NB4 (cell line): ENCODE measurements at regions not wholly inside any gene's neighbourhood (a gene's known extent, or its start where the extent isn't known, plus 50 kb on each side); places are given as distances from the start of the nearest gene placed in this dataset.

Experiments used
- DNase-seq: peaks from one replicate; pipeline ENCODE4 v3.0.0; 2010; ENCODE audit warnings: low read depth
- H3K4me3 ChIP-seq: one replicate; pipeline ENCODE4 v1.5.1; 2011; ENCODE audit warnings: mild to moderate bottlenecking, low read depth, low read length, moderate library complexity
- MYC ChIP-seq: IDR thresholded peaks from 2 replicates; pipeline ENCODE4 v1.6.1; 2011; ENCODE audit warnings: low read depth, low read length
- POLR2A ChIP-seq: IDR thresholded peaks from 2 replicates; pipeline ENCODE4 v1.6.1; 2011; ENCODE audit warnings: mild to moderate bottlenecking; ENCODE audit not compliant: insufficient read length; ENCODE audit errors: extremely low read depth
- TF ChIP-seq, protein P1 (sequence below): IDR thresholded peaks from one replicate; pipeline ENCODE4 v1.5.1; 2012; ENCODE audit warnings: low read depth, low read length
- TF ChIP-seq, protein P2 (sequence below): IDR thresholded peaks from 2 replicates; pipeline ENCODE4 v1.6.1; 2011; ENCODE audit warnings: low read depth, low read length

GRCh38 chr3:10695595-10696285 is 120.3 kb upstream of the SLC6A11 start:
- TF ChIP-seq MYC, result no peak
- TF ChIP-seq, protein P1, sequence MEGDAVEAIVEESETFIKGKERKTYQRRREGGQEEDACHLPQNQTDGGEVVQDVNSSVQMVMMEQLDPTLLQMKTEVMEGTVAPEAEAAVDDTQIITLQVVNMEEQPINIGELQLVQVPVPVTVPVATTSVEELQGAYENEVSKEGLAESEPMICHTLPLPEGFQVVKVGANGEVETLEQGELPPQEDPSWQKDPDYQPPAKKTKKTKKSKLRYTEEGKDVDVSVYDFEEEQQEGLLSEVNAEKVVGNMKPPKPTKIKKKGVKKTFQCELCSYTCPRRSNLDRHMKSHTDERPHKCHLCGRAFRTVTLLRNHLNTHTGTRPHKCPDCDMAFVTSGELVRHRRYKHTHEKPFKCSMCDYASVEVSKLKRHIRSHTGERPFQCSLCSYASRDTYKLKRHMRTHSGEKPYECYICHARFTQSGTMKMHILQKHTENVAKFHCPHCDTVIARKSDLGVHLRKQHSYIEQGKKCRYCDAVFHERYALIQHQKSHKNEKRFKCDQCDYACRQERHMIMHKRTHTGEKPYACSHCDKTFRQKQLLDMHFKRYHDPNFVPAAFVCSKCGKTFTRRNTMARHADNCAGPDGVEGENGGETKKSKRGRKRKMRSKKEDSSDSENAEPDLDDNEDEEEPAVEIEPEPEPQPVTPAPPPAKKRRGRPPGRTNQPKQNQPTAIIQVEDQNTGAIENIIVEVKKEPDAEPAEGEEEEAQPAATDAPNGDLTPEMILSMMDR, result no peak
- TF ChIP-seq, protein P2, sequence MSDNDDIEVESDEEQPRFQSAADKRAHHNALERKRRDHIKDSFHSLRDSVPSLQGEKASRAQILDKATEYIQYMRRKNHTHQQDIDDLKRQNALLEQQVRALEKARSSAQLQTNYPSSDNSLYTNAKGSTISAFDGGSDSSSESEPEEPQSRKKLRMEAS, result no peak
- TF ChIP-seq POLR2A, result no peak
- no peak for DNase-seq
- no peak overlapping the region for H3K4me3 ChIP-seq

DNA sequence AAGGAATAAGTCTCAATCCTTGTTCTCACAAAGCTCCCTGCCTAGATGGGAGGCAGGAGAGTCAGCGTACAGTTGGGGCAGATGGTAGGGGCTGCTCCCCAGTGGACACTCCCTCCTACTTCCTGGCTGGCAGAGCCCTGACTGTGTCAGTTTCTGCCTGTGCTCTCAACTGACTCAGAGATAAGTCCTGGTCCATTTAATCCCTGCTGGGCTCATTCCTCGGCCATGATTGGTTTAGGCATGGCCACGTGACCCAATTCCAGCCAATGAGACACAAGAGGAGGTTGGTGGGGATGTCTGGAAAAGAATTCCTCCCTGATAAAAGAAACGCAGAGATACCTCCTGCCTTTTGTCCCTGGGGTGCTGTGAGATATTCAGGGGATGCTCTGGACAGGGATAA is 118.1 kb upstream of the SLC6A11 start:
- no peak overlapping the region for H3K4me3 ChIP-seq
- no peak for DNase-seq
- TF ChIP-seq POLR2A, result no peak
- TF ChIP-seq MYC, result no peak
- TF ChIP-seq, protein P2, result no peak
- TF ChIP-seq, protein P1, result no peak

DNA sequence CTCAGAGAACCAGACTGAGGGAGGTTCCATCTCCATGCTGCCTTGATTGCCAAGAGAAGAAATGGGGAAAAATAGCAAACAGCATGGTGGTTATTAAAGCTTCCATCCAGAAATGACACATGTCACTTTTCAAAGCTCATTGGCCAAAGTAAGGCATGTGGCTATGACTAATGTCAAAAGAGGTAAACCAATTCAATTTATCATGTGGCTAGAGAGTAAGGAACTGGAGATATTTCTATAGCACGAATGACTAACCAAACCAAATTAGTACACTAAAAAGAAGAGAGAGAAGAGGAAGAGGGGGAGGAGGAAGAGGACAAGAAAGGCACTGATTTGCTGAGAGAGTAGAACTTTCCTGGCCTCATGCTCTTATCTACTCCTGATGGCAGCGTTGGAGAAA is 115.2 kb upstream of the SLC6A11 start:
- DNase-seq, result no peak
- no peak overlapping the region for H3K4me3 ChIP-seq
- no peak for TF ChIP-seq POLR2A
- TF ChIP-seq, protein P2, result no peak
- no peak for TF ChIP-seq MYC
- TF ChIP-seq, protein P1, result no peak

- H3K4me3 ChIP-seq, result no peak overlapping the region
- TF ChIP-seq, protein P1, result no peak
- TF ChIP-seq, protein P2, result no peak
- TF ChIP-seq MYC, result no peak
- no peak for TF ChIP-seq POLR2A
- DNase-seq, result peak; percentile 11
Measured at GRCh38 chr3:10702961-10703740, 112.9 kb upstream of the SLC6A11 start.

- no peak overlapping the region for H3K4me3 ChIP-seq
- TF ChIP-seq MYC (no peak), POLR2A (no peak)
- TF ChIP-seq, protein P1, result peak; percentile 68
- TF ChIP-seq, protein P2, result peak; percentile 35; the same call in 1 of the 2 replicates
- peak; percentile 52 for DNase-seq
Measured at GRCh38 chr3:10703875-10704274, 112.2 kb upstream of the SLC6A11 start.
